ENCODE measurements at regions not wholly inside any gene's neighbourhood (a gene's known extent, or its start where the extent isn't known, plus 50 kb on each side); places are given as distances from the start of the nearest gene placed in this dataset.

DNA sequence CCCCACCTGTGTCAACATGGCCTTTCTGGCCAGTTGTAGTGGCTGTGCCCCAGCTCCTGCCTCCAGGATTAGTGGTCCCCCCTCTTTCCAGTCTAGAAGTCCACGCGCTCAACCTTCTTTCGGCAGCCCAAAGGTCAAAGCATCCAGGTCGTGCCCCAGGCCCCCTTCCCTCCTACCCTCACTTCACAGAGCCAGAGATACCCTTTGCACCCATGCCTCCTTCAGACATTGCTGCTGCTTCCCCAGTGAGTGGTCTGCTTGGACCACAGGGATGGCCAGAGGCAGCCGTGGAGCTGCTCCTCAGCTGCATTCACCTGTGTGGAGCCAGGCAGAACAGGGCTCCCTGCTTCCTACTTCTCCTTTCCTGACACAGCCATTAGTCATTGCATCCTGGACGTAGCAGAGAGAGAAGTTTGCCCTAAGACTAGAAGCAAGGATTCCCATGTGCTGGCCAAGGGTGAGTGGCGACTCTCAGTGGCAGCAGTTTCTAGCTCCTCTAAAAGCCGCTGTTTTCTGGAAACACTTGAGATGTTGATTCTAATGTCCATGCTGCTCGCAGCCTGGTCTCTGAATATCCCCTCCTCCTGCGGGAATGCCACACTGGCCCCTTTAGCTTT, 243.1 kb upstream of the SHH start (continued):
- TF ChIP-seq ZNF12 (CRISPR knock-in tag; IDR thresholded peaks at IDR 0.05): no peak
- TF ChIP-seq CCAR2 (optimal IDR thresholded peaks at IDR 0.05; ENCODE audit: low read depth, low read length): no peak
- TF ChIP-seq ASH2L (IDR thresholded peaks at IDR 0.05; ENCODE audit: insufficient read length, low read depth, low read length): no peak
- TF ChIP-seq YY1 (IDR thresholded peaks at IDR 0.05; ENCODE audit: insufficient read depth, insufficient replicate concordance, low read depth, low read length): no peak
- no peak for TF ChIP-seq CBFB (CRISPR knock-in tag; IDR thresholded peaks at IDR 0.05)

DNA sequence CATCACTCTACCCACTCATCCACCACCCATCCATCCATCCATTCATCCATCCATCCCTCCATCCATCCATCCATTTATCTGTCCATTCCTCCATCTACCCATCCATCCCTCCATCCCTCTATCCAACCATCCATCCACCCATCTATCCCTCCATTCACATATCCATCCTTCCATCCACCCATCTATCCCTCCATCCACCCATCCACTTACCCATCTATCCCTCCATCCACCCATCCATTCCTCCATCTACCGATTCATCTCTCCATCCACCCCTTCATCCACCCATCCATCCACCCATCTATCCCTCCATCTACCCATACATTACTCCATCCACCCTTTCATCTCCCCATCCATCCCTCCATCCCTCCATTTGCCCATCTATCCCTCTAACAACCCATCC, 239.6 kb upstream of the SHH start:
- BruUV-seq (replicated peaks): no TSS peak
- POLR2A ChIA-PET: no interaction called here
- no peak for DNase-seq (ENCODE audit: low spot score)

More for the DNA sequence above, 239.6 kb upstream of the SHH start:
- in situ Hi-C loops (cut with HindIII; ENCODE audit: extremely low pct_ligation_motif_present, low pct_unique_long_range_greater_than_20kb) (no loop called here), intact Hi-C loops (cut with micrococcal nuclease; ENCODE audit: unreplicated experiment) (no loop called here)
- no peak for FAIRE-seq
- WGBS (ENCODE audit: low lambda C conversion rate): 2% methylated on average over 1 of the region's 1 CpG
- no peak for TF ChIP-seq CC2D1A (CRISPR knock-in tag; IDR thresholded peaks at IDR 0.05)
- TF ChIP-seq, protein P1, sequence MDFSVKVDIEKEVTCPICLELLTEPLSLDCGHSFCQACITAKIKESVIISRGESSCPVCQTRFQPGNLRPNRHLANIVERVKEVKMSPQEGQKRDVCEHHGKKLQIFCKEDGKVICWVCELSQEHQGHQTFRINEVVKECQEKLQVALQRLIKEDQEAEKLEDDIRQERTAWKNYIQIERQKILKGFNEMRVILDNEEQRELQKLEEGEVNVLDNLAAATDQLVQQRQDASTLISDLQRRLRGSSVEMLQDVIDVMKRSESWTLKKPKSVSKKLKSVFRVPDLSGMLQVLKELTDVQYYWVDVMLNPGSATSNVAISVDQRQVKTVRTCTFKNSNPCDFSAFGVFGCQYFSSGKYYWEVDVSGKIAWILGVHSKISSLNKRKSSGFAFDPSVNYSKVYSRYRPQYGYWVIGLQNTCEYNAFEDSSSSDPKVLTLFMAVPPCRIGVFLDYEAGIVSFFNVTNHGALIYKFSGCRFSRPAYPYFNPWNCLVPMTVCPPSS (IDR thresholded peaks at IDR 0.05): 0 out of 2 replicates have a peak, but pooled peaks have one; percentile 46
- TF ChIP-seq ZNF282 (IDR thresholded peaks at IDR 0.05; ENCODE audit: partially characterized antibody): peak; percentile 17
- Histone ChIP-seq H2AFZ (ENCODE audit: low read length) (no peak overlapping the region), H3K79me2 (ENCODE audit: insufficient read depth, low read length) (no peaks in the 10 kb centered on the region), H3K9ac (ENCODE audit: insufficient read depth, low read depth, low read length) (no peak overlapping the region), H3K9me3 (ENCODE audit: low read length) (no peaks in the 10 kb centered on the region), H4K20me1 (ENCODE audit: insufficient read depth, low read length) (no peaks in the 10 kb centered on the region), H3K4me2 (ENCODE audit: low read depth, low read length) (no peak overlapping the region), H3K27ac (ENCODE audit: extremely low read length, insufficient read depth, low read length) (no peak overlapping the region), H3K27me3 (ENCODE audit: control insufficient read depth in 1 of 2, insufficient read depth in 2 of 2, low read length in 2 of 2) (peaks cover 6 to 34% of the 10 kb centered on the region in 2 experiments; a peak in 4 of 5 replicates), H3K4me3 (replicated peaks in 1 of 3; ENCODE audit: insufficient read depth in 1 of 3, low read depth in 2 of 3, low read length in 3 of 3) (no peak overlapping the region), H3K4me1 (ENCODE audit: insufficient read depth, low read length) (no peaks in the 10 kb centered on the region), H3K36me3 (replicated peaks in 1 of 2; ENCODE audit: control insufficient read depth in 1 of 2, insufficient read depth in 2 of 2, low read length in 2 of 2) (no peaks in the 10 kb centered on the region)
- CTCF ChIA-PET (ENCODE audit: low intra/inter-chr PET ratio, low total read pairs): no interaction called here
- no peak for ATAC-seq

Measured in HepG2 (cell line).